AML-193 (cell line): ENCODE measurements at regions not wholly inside any gene's neighbourhood (a gene's known extent, or its start where the extent isn't known, plus 50 kb on each side); places are given as distances from the start of the nearest gene placed in this dataset.

Experiments
- DNase-seq, 2 experiments: peaks; one replicate each; lab custom pipeline; 2025; lab: John Stamatoyannopoulos, UW

DNA sequence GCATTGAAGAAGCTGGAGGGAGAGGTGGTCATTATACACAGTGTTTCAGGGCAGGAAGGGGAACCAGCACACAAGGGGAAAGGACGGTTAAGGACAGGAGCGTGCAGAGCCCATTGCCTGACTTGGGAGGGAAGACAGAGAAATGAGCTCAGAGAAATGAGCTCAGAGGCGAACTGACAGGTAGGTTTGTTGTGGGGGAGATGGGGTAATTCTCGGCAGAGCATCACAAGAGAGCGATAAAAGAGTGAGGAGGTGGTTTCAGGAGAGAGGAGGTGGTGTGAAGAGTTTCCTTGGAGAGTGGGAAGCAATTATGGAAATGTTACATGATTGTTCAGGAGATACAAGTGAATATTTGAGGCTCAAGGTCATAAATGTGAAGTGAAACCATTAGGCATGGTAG, 61.0 kb downstream of the MRGPRX1 start:
- no peak for DNase-seq

DNA sequence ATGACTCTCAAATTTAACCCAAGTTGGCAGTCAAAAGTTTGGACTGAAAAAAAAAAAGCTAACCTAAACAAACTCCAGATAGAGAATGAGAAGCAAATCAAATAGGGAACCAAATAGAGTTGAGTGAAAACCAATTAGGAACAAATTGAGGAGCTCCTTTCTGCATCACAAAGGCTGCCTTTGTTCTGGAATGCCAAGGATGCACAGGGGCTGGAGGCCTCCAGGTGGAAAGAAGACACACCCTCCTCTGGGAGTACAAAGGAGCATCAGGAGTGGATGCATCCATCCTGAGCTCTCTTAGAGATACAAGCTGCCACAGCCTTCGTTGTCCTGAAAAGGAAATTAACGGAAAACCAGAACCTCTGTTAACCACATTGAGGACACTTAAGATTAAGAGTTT, 73.3 kb downstream of the MRGPRX1 start:
- no peak for DNase-seq

DNA sequence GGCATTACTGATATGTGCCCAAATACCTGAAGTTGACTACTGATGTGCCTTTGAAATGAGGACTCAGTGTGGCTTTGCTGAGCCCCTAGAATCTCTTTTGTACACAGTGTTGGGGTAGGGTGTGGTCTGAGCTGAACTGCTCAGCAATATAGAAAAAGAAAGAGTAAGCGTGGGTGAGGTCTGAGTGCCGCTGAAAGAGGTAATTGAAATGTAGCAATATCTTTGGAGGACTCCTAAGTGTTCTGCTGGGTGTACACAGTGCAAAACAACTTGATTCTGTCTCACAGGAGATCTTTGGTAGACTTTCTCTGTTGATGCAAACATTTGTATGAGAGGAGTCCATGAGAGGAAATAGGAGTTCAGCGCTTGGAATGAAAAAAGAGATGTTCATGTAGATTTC, 73.7 kb upstream of the PTPN5 start:
- no peak for DNase-seq

DNA sequence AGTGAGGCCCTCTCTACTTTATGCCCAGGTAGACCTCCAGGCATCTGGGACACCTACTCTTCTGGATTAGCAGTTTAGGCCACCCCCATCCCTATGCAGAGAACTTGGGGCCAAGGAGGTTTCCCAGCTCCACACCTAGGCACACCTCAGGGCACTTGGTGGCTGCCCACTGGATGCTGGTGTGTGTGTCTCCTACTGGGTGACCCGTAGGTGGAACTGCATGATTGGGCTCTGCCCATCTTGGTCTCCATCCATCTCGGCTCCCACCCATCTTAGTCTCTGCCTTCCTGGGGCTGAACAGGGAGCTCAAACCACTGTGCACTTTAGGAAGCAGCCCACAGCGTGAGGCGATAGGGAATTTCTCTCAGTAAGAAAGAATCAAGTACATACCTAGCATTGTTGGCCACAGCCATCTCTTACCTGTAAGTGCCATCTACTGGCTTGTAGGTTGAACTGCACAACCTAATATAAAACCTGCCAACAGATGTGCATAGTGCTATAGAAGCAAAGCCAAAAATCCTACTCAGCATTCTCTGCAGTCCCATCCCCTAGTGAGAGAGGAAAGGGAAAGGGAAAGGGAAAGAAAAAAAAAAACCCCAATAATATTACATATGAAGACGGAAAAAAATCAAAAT, 61.6 kb upstream of the PTPN5 start:
- DNase-seq, result peak; percentile 1 to 26

DNA sequence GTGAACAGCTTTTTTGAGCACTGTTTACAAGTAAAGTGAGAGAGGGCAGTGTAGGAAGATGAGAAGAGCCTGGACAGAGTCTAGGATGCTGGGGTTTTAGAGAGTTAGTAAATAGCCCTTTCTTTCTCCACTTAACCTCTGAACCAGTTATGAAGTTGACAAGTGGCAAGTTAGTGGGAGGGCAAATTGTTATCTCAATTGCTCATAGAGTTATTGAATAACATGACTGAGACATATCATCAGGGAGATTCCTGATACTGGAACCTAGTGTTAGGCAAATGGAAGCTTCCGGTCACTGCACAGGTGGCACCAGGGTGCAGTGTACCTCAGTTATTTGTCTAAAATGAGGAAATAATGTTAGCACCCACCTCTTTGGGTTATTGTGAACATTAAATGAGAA, 57.8 kb upstream of the PTPN5 start:
- no peak for DNase-seq

DNA sequence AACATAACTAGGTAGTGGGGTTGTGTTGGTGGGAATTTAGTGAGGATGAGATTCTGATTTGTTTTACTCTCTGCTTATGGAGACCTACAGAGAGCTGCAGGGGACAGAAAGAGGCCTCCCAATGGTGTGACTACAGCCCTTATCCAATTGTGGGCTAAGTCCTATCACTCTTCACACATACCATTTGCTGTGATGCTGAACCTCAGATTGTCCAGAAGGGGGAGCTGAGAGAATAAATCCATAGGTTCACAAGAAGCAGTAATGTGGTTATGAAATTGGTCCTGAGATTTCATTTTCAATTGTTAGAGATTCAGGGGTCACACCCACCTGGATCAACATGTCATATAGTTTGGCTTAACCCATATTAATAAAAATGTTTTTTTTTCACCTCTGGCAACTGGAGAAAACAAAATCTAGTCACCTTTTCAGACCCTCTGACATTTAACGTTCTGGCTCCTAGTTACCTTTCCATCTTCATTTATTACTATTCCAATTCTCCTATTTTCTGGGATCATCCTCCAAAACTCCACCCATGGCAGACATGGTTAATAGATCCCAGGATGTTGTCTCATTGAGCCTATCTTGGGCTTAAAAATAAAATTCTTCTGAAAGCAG, 53.3 kb upstream of the PTPN5 start:
- DNase-seq, result peak; percentile 27 to 32
